Stimulated activated CD8-positive, alpha-beta memory T cell treated with anti-CD3 and anti-CD28 coated beads, Interleukin-12 subunit alpha, Interleukin-12 subunit beta, amount 100 ng/mL, for 1 hour (primary cell): ENCODE measurements at regions not wholly inside any gene's neighbourhood (a gene's known extent, or its start where the extent isn't known, plus 50 kb on each side); places are given as distances from the start of the nearest gene placed in this dataset.
A peak's percentile ranks its signal among the peaks of the same experiment; 100 is the strongest.
"Not testable (repeated sequence)": the region's sequence is repeated elsewhere in the genome, so short reads cannot be mapped to it uniquely, and the experiment has no call there.

Source experiments
- DNase-seq: peaks from one replicate; pipeline ENCODE4 v3.0.0-alpha.2; 2020; ENCODE audit warnings: low read depth

- DNase-seq = not testable (repeated sequence)
These were observed 442.6 kb upstream of the MTPN start for GRCh38 chr7:136419740-136420139.

- DNase-seq = no peak
These were observed 435.8 kb upstream of the MTPN start for GRCh38 chr7:136412952-136413351.

GRCh38 chr7:136405931-136406777 lies 429.0 kb upstream of the MTPN start:
- DNase-seq = peak; percentile 2

- no peak for DNase-seq
These were observed 426.4 kb upstream of the MTPN start for GRCh38 chr7:136403591-136403990.

GRCh38 chr7:136400877-136401276 lies 423.7 kb upstream of the MTPN start:
- no peak for DNase-seq

GRCh38 chr7:136399385-136399784 lies 422.2 kb upstream of the MTPN start:
- no peak for DNase-seq

- DNase-seq = no peak
These were observed 415.7 kb upstream of the MTPN start for GRCh38 chr7:136392856-136393255.

- no peak for DNase-seq
These were observed 414.2 kb upstream of the MTPN start for GRCh38 chr7:136391371-136391770.

- no peak for DNase-seq
These were observed 412.8 kb upstream of the MTPN start for GRCh38 chr7:136389933-136390332.

- DNase-seq = no peak
These were observed 409.7 kb upstream of the MTPN start for GRCh38 chr7:136386876-136387275.

GRCh38 chr7:136371409-136371808 lies 394.2 kb upstream of the MTPN start:
- DNase-seq = not testable (repeated sequence)

GRCh38 chr7:136370137-136370536 lies 393.0 kb upstream of the MTPN start:
- no peak for DNase-seq

GRCh38 chr7:136369225-136369624 lies 392.1 kb upstream of the MTPN start:
- no peak for DNase-seq

- DNase-seq = no peak
These were observed 382.3 kb upstream of the MTPN start for GRCh38 chr7:136359333-136359903.

GRCh38 chr7:136353287-136353686 lies 376.1 kb upstream of the MTPN start:
- no peak for DNase-seq

GRCh38 chr7:136348542-136349192 lies 371.5 kb upstream of the MTPN start:
- DNase-seq = no peak

- no peak for DNase-seq
These were observed 371.0 kb upstream of the MTPN start for GRCh38 chr7:136348142-136348541.

GRCh38 chr7:136347488-136347887 lies 370.3 kb upstream of the MTPN start:
- DNase-seq = no peak

GRCh38 chr7:136342251-136342650 lies 365.1 kb upstream of the MTPN start:
- DNase-seq = no peak

- DNase-seq = no peak
These were observed 362.3 kb upstream of the MTPN start for GRCh38 chr7:136339464-136339863.

GRCh38 chr7:136336932-136337331 lies 359.8 kb upstream of the MTPN start:
- DNase-seq = no peak

GRCh38 chr7:136333636-136334035 lies 356.5 kb upstream of the MTPN start:
- DNase-seq = no peak

GRCh38 chr7:136326045-136326609 lies 349.0 kb upstream of the MTPN start:
- no peak for DNase-seq
